ENCODE measurements at regions not wholly inside any gene's neighbourhood (a gene's known extent, or its start where the extent isn't known, plus 50 kb on each side); places are given as distances from the start of the nearest gene placed in this dataset.
"Not testable (repeated sequence)": the region's sequence is repeated elsewhere in the genome, so short reads cannot be mapped to it uniquely, and the experiment has no call there.

DNA sequence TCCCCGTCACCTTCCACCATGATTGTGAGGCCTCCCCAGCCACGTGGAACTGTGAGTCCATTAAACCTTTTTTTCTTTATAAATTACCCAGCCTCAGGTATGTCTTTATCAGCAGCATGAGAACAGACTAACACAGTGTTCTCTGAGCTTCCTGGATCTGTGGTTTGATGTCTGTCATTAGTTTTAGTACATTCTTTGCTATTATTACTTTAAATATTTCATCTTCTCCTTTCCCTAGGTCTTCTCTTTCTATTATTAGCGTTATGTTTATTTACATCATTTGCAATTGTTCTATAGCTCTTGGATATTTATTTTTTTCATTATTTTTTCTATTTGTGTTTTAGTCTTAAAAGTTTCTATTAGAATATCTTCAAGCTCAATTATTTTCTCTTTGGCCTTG lies 1293.4 kb downstream of the GATA3 start:
- not testable (repeated sequence) for DNase-seq (ENCODE audit: low spot score)

DNA sequence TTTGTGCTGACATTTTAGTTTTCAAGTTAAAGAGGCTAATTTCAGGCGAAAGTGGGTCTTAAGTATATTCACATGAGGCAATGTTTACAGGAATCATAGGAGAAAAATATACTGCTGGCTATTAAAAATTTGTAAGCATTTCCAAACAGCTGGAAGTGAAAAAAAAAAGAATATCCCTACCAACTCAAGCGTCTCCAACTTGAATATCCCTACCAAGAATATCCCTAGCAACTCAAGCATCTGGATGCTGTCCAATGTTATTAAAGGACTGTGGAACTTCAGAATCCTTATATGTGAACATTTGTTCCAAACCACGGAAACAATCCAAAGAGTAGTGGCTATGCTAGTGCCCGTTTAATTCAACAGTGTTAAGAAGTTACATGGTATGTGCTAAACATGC lies 1303.0 kb downstream of the GATA3 start:
- peak; percentile 5 for DNase-seq (ENCODE audit: low spot score)

DNA sequence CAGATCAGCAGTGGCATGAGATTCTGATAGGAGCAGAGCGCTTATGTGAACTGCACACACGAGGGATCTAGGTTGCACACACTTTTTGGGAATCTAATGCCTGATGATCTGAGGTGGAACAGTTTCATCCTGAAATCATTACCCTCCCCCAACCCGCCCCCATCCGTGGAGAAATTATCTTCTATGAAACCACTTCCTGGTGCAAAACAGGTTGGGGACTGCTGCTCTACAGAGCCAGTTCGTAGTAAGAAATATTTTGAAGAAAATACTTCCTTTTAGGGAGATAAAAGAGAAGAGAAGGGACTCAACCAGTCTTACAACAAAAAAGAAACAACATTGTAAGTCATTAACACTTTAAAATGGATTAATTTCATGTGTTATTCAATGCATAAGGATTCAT lies 1308.2 kb downstream of the GATA3 start:
- no peak for DNase-seq (ENCODE audit: low spot score)

DNA sequence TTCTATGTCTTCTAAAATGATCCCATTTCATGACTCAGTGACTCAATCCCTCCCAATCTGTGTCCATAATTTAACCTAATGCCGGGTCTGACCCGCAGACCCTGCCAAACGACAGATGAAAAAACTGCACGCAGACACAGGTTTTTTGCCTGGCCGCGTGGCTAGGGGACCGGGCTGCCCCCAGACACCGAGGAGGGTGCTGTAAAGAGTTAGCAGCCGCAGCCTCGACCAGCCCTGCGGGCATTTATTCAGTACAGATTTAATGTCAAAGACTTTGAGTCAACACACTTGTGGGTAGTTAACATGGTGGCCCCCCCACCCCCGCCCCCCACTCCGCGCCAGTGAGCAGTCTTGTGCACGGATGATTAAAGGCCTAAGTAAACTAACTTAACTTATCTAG lies 1324.7 kb downstream of the GATA3 start:
- no peak for DNase-seq (ENCODE audit: low spot score)

DNA sequence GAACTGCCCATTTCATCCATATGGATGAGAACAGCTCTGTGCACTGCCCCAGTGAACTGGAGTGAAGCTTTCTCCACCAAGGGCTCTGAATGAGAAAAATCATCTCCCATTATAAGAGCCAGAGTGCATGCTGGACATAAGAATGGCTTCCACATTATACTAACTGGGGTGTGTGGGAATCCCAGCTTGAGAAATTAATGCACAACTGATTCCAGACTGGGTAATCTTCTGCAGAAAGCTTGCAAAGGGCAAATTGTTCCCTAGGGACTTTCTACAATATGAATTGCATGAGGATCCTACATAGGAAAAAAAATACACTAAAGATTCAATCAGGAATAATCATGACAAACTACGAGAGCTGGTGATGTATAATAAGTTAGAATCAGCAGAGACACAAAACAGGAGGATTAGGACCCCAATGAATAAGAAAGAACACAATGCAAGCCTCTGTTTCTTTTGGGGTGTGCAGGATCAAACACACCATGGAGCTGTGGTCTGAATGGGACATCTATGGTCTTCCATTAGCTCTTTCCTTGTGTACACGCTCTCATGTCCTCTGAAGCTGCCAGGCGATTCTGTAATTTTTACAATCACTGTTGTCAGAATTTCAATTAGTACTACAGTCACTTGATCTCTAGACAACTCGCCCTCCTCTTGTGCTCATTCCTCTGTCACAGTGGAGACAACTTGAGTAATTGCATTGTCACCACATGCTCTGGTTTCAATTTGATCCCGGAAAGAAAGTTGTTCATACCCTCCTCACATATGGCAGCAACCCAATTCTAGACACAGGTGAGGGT lies 1327.4 kb downstream of the GATA3 start:
- no peak for DNase-seq (ENCODE audit: low spot score)

DNA sequence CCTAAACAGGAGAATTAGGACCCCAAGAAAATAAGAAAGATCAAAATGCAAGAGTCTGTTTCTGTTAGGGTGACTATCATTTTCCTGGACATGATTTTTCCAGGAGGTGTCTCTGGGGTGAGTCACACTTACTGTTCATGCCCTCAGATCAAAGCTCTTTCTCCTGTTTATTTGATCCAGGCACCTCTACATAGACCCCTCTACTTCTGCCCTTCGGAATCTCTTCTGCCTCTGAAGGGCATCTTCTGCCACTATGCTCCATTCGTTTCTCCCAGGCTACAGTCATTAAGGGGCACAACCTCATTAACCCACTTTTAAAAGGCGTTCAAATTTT lies 1328.0 kb downstream of the GATA3 start:
- no peak for DNase-seq (ENCODE audit: low spot score)

DNA sequence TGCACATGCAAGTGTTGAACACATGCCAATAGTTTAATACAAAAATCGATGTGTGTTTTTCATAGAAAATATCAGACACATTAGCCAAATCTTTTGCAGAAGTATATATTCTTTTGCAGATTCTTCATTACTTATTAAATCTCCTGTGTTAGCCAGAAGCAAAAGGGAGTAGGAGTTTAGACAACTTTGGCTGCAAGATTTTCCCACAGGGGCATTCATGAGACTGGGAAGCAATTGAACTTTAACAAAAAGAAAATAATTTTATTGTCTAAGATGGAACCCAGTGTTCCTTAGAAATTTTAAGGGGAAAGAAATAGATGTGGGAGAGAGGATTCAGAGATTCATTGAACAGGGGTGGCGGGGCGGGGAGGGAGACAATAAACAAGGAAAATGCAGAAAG lies 1336.0 kb downstream of the GATA3 start:
- DNase-seq (ENCODE audit: low spot score), result no peak

DNA sequence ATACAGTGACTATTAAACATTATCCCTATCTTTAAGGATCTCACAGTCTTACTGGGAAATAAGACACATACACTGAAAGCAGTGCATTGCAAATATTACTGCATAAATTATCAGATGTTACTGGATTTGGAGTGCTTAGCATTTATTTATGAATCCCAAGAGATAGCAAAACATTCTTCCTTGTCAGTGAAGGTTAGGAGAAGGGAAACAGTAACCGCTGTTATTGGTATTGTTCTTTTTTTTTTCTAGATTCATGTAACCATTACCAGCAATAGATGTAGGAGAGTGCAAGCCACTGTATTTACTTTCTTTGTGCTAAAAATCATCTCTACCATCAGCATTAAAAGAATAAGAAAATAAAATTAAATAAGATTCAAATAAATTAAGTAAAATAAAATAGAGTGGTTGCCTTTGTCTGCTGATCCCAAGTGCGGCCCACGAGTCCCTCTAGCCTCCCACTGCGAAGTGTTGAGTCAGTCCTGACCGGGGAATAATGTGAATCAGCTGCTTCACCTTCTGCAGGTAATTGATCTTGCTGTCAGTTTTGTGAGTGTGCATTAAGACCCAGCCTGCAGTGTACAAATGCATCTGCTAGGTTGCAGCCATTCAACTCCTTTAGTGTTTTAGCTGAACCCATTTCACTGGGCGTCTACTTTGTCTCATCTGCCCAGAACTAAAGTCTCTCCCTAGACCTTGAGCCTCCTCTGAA lies 1344.9 kb downstream of the GATA3 start:
- DNase-seq (ENCODE audit: low spot score), result no peak

DNA sequence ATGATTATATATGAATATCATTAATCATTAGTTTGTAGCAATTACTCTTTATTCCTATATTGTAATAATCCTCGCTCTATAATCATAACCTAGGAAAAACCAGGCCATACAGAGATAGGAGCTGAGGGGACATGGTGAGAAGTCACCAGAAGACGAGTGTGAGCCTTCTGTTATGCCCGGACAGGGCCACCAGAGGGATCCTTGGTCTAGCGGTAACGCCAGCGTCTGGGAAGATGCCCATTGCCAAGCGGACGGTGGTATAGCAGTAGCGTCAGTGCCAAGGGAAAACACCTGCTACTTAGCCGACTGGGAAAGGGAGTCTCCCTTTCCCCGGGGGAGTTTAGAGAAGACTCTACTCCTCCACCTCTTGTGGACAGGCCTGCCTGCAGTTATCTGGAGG lies 1347.6 kb downstream of the GATA3 start:
- DNase-seq (ENCODE audit: low spot score), result not testable (repeated sequence)

DNA sequence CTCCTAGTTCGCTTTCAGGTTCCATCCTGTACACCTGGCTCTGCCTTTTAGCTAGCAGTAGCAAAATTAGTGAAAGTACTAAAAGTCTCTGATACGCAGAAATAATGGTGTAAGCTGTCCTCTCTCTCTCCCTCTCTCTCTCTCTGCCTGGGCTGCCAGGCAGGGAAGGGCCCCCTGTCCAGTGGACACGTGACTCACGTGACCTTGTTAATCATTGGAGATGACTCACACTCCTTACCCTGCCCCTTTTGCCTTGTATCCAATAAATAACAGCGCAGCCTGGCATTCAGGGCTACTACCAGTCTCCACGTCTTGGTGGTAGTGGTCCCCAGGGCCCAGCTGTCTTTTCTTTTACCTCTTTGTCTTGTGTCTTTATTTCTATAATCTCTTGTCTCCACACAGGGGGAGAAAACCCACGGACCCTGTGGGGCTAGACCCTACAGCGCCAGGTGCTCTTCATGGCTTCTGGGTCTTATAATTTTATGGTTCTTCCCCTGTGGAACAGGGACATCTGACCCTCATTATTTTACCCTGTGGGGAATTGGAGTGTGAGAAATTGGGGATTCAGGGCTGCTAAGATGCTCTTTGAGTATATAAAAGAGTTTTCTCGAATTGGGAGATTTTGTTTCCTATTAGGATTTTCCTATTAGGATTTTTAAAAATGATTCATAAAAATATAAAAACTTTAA lies 1348.2 kb downstream of the GATA3 start:
- DNase-seq (ENCODE audit: low spot score), result not testable (repeated sequence)

DNA sequence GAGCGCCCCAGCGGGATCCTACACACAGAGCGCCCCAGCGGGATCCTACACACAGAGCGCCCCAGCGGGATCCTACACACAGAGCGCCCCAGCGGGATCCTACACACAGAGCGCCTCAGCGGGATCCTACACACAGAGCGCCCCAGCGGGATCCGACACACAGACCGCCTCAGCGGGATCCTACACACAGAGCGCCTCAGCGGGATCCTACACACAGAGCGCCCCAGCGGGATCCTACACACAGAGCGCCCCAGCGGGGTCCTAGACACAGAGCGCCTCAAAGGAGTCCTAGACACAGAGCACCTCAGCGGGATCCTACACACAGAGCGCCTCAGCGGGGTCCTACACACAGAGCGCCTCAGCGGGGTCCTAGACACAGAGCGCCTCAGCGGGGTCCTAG lies 1352.7 kb downstream of the GATA3 start:
- DNase-seq (ENCODE audit: low spot score), result not testable (repeated sequence)

DNA sequence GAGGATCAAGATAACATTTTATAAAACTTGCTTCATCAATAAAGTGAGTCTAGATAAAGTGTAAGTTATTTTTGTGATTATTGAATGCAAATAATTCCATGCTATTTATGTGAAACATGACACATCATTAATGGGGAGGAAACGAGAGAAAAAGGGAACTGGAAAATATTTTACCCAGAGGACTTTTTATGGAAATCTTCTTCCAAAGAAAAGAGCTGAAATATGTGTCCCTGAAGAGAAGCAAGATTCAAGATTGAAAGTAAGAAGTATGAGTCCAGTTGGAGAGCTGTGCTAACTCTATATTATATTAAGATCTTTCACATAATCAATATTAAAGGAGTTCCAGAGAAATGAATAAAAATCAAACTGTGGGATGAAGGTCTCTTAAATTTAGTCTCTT lies 1361.8 kb downstream of the GATA3 start:
- no peak for DNase-seq (ENCODE audit: low spot score)

DNA sequence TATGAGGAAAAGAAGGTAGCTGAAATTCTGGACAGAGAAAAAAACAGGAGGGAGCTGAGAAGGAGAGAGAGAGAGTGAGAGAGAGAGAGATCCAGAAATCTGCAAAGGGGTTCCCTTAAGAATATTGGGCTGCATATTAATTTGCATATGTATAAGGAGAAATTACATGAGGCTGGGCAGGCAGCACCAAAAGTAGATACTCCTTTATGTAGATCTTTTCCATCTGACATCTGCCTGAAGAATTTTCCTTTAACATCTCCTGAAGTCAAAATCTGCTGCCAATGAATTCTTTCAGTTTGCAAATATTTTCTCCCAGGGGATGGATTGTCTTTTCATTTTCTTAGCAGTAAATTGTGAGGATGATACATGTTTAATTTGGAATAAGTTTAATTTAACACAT lies 1365.3 kb downstream of the GATA3 start:
- no peak for DNase-seq (ENCODE audit: low spot score)

DNA sequence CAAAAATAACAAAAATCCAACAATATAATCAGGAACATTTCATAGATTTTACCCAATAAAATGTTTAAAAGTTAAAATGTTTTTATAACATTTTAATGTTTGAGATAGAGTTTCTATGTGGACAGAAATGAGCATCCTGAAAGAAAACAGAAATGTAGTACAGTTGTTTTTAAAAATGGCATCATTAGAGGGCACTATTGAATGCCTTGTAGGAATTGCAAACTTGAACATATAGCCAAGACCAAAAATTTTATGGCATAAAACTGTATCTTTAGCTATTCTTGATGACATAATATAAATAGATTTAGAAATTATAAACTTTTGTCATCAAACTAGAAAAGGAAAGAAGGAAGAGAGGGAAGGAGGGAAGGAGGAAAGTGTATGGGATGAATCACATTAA lies 1372.7 kb downstream of the GATA3 start:
- DNase-seq (ENCODE audit: low spot score), result no peak

DNA sequence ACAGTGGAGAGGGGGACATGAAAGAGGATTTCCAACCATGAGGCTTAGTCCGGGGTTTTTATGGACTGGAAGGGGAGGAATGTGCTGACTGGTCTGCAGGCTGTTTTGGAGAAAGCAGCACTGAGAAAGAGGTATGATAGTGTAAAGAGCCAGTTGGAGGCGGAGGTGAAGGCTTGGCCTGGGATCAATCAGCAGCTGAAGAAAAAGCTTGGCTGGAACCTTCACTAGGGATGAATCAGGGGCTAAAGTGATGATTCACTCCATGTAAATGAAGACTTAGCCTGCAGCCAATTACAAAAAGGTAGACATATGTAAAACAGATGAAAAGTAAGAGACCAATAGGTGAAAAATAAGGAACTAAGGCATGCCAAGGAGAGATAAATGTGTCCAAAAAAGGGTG lies 1382.6 kb downstream of the GATA3 start:
- DNase-seq (ENCODE audit: low spot score), result no peak

DNA sequence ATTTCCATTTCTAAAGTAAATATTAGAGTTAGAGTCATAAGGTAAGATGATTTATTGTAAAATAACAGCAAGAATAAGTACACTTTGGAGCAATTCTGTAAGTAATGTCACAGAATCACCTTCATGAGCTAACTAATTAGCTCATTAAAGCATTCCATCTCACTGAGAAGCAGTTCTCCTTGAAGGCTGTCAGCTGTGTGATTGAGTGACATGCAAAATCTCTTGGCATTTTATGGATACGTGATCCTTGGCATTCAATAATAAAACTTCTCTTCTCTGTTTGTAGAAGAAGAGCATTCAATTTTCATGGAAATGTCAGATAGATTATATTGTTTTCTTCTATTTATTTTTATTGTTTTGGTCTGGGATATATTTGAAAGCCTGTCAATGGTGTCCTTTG lies 1389.3 kb downstream of the GATA3 start:
- no peak for DNase-seq (ENCODE audit: low spot score)

DNA sequence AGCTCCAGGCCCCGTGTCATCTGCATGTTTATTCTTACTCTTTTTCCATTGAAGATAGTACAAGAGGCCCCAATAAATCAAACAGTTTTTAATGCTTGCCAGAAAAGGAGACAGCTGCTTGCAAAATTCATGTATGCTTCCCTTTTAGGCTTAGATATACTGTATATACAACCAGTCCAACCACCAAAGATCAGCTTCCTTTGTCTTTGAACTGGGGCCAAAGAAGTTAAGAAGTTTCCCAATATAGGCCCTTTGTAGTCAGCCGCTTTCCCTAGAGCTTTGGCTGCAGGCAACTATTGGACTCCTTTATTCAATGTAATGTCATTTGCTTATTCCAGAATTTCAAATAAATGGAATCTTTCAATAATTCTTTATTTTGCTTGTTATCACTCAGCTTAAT lies 1395.0 kb downstream of the GATA3 start:
- DNase-seq (ENCODE audit: low spot score), result no peak

DNA sequence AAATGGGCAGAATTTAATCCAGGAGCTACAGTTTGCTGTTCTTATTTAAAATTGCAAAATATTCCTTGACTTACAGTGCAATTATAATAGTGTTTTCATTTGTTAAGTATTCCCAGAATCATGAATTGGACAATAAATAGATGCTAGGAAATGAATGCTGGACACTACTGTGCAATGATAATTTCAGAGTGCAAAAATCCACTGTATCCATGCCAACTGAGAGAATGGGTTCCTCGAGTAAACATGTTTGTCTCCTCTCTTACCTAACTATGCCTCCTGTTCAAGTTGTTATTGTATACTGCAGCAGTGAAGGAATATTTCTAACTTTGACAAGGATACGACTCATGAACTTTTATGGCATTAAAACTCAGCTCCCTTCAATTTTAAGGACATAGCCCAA lies 1396.3 kb downstream of the GATA3 start:
- no peak for DNase-seq (ENCODE audit: low spot score)

DNA sequence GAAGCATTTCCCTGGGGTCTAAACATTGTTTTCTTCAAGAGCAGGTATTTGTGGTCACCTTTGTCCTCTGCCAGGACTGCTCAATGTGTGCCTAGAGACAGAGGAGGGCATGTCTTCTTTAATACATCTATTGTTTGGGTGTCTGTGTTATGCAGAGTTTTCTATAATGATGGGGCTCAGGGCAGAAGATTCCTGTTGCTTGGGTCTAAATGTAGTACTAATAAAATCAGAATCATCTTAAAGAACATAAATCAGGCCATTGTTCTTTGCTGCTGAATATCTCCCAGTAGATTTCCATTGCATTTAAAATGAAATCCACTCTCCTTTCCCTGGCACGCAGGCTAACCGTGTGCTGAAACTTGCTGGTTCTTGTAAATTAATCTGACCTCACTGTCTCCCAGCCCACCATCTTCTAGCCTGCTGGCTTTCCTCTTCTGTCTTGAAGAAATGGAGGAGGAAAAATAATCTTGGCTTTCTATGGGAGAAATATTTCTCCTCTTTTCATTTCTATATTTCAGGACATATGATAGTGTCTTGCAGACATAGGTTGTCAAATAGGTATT lies 1396.8 kb downstream of the GATA3 start:
- DNase-seq (ENCODE audit: low spot score), result no peak

DNA sequence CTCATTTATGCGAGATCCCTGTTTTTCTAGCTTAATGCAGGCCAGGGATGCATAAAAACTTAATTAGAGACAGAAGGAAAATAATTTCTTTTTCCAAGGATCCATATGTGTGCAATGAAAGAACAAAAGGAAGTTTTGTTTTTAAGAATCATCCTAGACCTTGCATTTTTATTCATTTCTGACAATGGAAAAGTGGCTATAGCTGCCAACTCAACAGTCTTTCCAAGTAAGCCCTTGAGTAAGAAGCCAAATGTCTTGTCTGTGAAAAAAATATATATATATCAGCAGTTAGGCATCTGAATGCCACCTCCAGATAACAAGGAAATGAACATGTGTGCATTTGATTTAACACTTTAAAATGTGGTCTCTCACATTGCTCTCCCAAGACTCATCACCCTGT lies 1397.6 kb downstream of the GATA3 start:
- no peak for DNase-seq (ENCODE audit: low spot score)

DNA sequence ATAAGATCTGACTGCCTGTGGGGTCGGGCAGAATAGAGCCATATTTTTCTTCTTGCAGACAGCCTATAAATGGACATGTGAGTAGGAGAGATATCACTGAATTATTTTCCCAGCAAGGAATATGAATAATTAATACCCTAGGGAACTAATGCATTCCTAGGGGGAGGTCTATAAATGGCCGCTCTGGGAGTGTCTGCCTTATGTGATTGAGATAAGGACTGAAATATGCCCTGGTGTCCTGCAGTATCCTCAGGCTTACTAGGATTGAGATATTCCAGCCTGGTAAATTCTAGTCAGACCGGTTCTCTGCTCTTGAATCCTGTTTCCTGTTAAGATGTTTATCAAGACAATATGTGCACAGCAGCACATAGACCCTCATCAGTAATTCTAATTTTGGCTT lies 1399.4 kb downstream of the GATA3 start:
- DNase-seq (ENCODE audit: low spot score), result not testable (repeated sequence)

DNA sequence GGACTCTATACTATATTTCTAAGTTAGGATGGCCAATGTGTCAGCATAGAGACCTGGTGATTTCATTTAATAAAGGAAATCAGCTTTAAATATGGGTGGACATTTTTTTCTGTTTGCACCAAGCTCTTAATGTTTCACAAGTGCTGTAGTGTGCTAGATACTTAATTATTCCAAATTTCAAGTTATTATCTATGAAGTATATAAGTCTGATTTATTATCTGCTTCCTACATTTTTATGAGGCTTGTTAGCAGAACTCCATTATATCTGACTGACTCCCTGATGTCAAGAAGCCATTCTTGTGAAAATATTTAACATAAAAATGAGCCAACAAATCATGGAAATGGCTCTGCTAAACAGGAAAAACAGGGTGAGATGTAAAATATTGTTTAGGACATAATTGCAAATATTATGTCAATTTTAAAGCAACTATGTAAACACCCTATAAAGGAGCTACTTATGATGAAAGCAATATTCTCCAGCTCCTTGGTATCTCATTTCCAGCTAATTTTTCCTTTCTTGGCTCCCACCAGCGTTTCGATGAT lies 1415.2 kb downstream of the GATA3 start:
- no peak for DNase-seq (ENCODE audit: low spot score)
